ENCODE measurements at regions not wholly inside any gene's neighbourhood (a gene's known extent, or its start where the extent isn't known, plus 50 kb on each side); places are given as distances from the start of the nearest gene placed in this dataset.

DNA sequence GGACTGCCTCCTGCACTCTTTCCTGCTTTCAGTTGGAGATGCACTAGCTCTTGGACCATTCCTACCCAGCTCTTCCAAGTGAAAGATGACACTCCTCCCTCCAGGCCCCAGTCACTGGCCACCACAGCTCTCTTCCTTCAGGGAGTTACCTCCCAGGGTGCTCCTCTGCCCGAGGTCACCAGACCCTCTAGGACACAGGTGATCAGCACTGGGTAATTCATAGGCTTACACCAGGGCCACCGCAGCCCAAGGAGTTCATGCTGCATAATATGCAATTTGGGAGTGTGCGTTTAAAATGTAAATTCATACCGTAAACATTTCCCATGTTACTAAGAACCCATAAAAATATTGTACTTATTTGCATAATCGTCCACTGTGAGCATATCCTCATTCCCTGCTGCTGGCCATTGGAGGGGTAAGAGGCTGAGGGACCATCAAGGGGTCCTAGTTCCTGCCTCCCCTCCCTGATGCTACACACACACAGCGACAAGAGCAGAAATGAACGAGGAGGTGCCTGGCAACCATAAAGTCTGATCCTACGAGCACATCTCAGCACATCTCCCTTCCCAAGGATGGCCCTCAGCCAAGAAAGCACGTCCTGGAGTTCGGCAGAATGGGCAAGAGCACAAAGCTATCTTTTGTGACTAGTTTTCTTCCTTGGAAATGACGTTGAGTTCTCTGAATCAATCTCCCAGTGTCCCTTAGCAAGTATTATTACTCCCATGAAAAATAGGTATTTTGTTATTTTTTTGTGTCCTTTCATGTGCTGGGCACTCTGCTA is 222.9 kb upstream of the RAB4A start:
- TF ChIP-seq POLR2A (IDR thresholded peaks at IDR 0.05) = no peak
- TF ChIP-seq, protein P1, sequence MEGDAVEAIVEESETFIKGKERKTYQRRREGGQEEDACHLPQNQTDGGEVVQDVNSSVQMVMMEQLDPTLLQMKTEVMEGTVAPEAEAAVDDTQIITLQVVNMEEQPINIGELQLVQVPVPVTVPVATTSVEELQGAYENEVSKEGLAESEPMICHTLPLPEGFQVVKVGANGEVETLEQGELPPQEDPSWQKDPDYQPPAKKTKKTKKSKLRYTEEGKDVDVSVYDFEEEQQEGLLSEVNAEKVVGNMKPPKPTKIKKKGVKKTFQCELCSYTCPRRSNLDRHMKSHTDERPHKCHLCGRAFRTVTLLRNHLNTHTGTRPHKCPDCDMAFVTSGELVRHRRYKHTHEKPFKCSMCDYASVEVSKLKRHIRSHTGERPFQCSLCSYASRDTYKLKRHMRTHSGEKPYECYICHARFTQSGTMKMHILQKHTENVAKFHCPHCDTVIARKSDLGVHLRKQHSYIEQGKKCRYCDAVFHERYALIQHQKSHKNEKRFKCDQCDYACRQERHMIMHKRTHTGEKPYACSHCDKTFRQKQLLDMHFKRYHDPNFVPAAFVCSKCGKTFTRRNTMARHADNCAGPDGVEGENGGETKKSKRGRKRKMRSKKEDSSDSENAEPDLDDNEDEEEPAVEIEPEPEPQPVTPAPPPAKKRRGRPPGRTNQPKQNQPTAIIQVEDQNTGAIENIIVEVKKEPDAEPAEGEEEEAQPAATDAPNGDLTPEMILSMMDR (IDR thresholded peaks at IDR 0.05) = no peak

All from breast epithelium (tissue), 3 donors.